ENCODE measurements at regions not wholly inside any gene's neighbourhood (a gene's known extent, or its start where the extent isn't known, plus 50 kb on each side); places are given as distances from the start of the nearest gene placed in this dataset.

- DNase-seq (ENCODE audit: low read depth, low spot score), result no peak
- Histone ChIP-seq H3K4me3 (ENCODE audit: low read length) (no peak overlapping the region), H3K9me3 (ENCODE audit: control insufficient read depth, insufficient read depth, low read length) (no peaks in the 10 kb centered on the region), H3K27ac (ENCODE audit: low read length) (no peak overlapping the region), H3K36me3 (ENCODE audit: control insufficient read depth, insufficient read depth, low read length) (no peaks in the 10 kb centered on the region), H3K27me3 (ENCODE audit: control insufficient read depth, insufficient read depth, low read length) (no peaks in the 10 kb centered on the region), H3K4me1 (ENCODE audit: control insufficient read depth, insufficient read depth, low read length) (no peaks in the 10 kb centered on the region)
Observed at GRCh38 chr4:27206009-27206408, 345.4 kb downstream of the STIM2 start.

- H3K27me3 ChIP-seq (ENCODE audit: control insufficient read depth, insufficient read depth, low read length), result no peaks in the 10 kb centered on the region
- no peaks in the 10 kb centered on the region for H3K9me3 ChIP-seq (ENCODE audit: control insufficient read depth, insufficient read depth, low read length)
- DNase-seq (ENCODE audit: low read depth, low spot score), result no peak
- no peaks in the 10 kb centered on the region for H3K4me1 ChIP-seq (ENCODE audit: control insufficient read depth, insufficient read depth, low read length)
- no peak overlapping the region for H3K4me3 ChIP-seq (ENCODE audit: low read length)
- no peak overlapping the region for H3K27ac ChIP-seq (ENCODE audit: low read length)
- no peaks in the 10 kb centered on the region for H3K36me3 ChIP-seq (ENCODE audit: control insufficient read depth, insufficient read depth, low read length)
- WGBS (ENCODE audit: insufficient coverage, insufficient read length), result no CpG with 5 or more reads among the region's 4 CpGs
Observed at GRCh38 chr4:27210956-27211355, 350.3 kb downstream of the STIM2 start.

- no peaks in the 10 kb centered on the region for H3K27me3 ChIP-seq (ENCODE audit: control insufficient read depth, insufficient read depth, low read length)
- H3K4me3 ChIP-seq (ENCODE audit: low read length), result no peak overlapping the region
- DNase-seq (ENCODE audit: low read depth, low spot score), result no peak
- no peaks in the 10 kb centered on the region for H3K36me3 ChIP-seq (ENCODE audit: control insufficient read depth, insufficient read depth, low read length)
- no peaks in the 10 kb centered on the region for H3K4me1 ChIP-seq (ENCODE audit: control insufficient read depth, insufficient read depth, low read length)
- no peak overlapping the region for H3K27ac ChIP-seq (ENCODE audit: low read length)
- no peaks in the 10 kb centered on the region for H3K9me3 ChIP-seq (ENCODE audit: control insufficient read depth, insufficient read depth, low read length)
- WGBS (ENCODE audit: insufficient coverage, insufficient read length), result no CpG with 5 or more reads among the region's 3 CpGs
Observed at GRCh38 chr4:27214010-27214409, 353.4 kb downstream of the STIM2 start.

- no peaks in the 10 kb centered on the region for H3K9me3 ChIP-seq (ENCODE audit: control insufficient read depth, insufficient read depth, low read length)
- no peaks in the 10 kb centered on the region for H3K36me3 ChIP-seq (ENCODE audit: control insufficient read depth, insufficient read depth, low read length)
- WGBS (ENCODE audit: insufficient coverage, insufficient read length), result no CpG with 5 or more reads among the region's 4 CpGs
- no peak overlapping the region for H3K4me3 ChIP-seq (ENCODE audit: low read length)
- no peak overlapping the region for H3K27ac ChIP-seq (ENCODE audit: low read length)
- no peaks in the 10 kb centered on the region for H3K27me3 ChIP-seq (ENCODE audit: control insufficient read depth, insufficient read depth, low read length)
- H3K4me1 ChIP-seq (ENCODE audit: control insufficient read depth, insufficient read depth, low read length), result no peaks in the 10 kb centered on the region
- DNase-seq (ENCODE audit: low read depth, low spot score), result no peak
Observed at GRCh38 chr4:27215220-27215826, 354.7 kb downstream of the STIM2 start.

GRCh38 chr4:27217261-27217769 is 356.7 kb downstream of the STIM2 start:
- H3K4me3 ChIP-seq (ENCODE audit: low read length), result no peak overlapping the region
- WGBS (ENCODE audit: insufficient coverage, insufficient read length), result no CpG with 5 or more reads among the region's 2 CpGs
- no peaks in the 10 kb centered on the region for H3K4me1 ChIP-seq (ENCODE audit: control insufficient read depth, insufficient read depth, low read length)
- no peak overlapping the region for H3K27ac ChIP-seq (ENCODE audit: low read length)
- H3K27me3 ChIP-seq (ENCODE audit: control insufficient read depth, insufficient read depth, low read length), result no peaks in the 10 kb centered on the region
- H3K9me3 ChIP-seq (ENCODE audit: control insufficient read depth, insufficient read depth, low read length), result no peaks in the 10 kb centered on the region
- H3K36me3 ChIP-seq (ENCODE audit: control insufficient read depth, insufficient read depth, low read length), result no peaks in the 10 kb centered on the region
- DNase-seq (ENCODE audit: low read depth, low spot score), result no peak

- Histone ChIP-seq H3K4me1 (ENCODE audit: control insufficient read depth, insufficient read depth, low read length) (no peaks in the 10 kb centered on the region), H3K9me3 (ENCODE audit: control insufficient read depth, insufficient read depth, low read length) (no peaks in the 10 kb centered on the region), H3K4me3 (ENCODE audit: low read length) (no peak overlapping the region), H3K27ac (ENCODE audit: low read length) (no peak overlapping the region), H3K36me3 (ENCODE audit: control insufficient read depth, insufficient read depth, low read length) (no peaks in the 10 kb centered on the region), H3K27me3 (ENCODE audit: control insufficient read depth, insufficient read depth, low read length) (no peaks in the 10 kb centered on the region)
- WGBS (ENCODE audit: insufficient coverage, insufficient read length), result no CpG with 5 or more reads among the region's 2 CpGs
- DNase-seq (ENCODE audit: low read depth, low spot score), result no peak
Observed at GRCh38 chr4:27218013-27218412, 357.4 kb downstream of the STIM2 start.

- H3K36me3 ChIP-seq (ENCODE audit: control insufficient read depth, insufficient read depth, low read length), result no peaks in the 10 kb centered on the region
- no peak overlapping the region for H3K4me3 ChIP-seq (ENCODE audit: low read length)
- H3K4me1 ChIP-seq (ENCODE audit: control insufficient read depth, insufficient read depth, low read length), result no peaks in the 10 kb centered on the region
- no peaks in the 10 kb centered on the region for H3K27me3 ChIP-seq (ENCODE audit: control insufficient read depth, insufficient read depth, low read length)
- H3K9me3 ChIP-seq (ENCODE audit: control insufficient read depth, insufficient read depth, low read length), result no peaks in the 10 kb centered on the region
- DNase-seq (ENCODE audit: low read depth, low spot score), result no peak
- no peak overlapping the region for H3K27ac ChIP-seq (ENCODE audit: low read length)
- WGBS (ENCODE audit: insufficient coverage, insufficient read length), result no CpG with 5 or more reads among the region's 2 CpGs
Observed at GRCh38 chr4:27223326-27223725, 362.7 kb downstream of the STIM2 start.

GRCh38 chr4:27233531-27233930 is 372.9 kb downstream of the STIM2 start:
- no peaks in the 10 kb centered on the region for H3K27me3 ChIP-seq (ENCODE audit: control insufficient read depth, insufficient read depth, low read length)
- H3K4me1 ChIP-seq (ENCODE audit: control insufficient read depth, insufficient read depth, low read length), result no peaks in the 10 kb centered on the region
- no peaks in the 10 kb centered on the region for H3K36me3 ChIP-seq (ENCODE audit: control insufficient read depth, insufficient read depth, low read length)
- no peaks in the 10 kb centered on the region for H3K9me3 ChIP-seq (ENCODE audit: control insufficient read depth, insufficient read depth, low read length)
- no peak for DNase-seq (ENCODE audit: low read depth, low spot score)
- no peak overlapping the region for H3K27ac ChIP-seq (ENCODE audit: low read length)
- no peak overlapping the region for H3K4me3 ChIP-seq (ENCODE audit: low read length)
- WGBS (ENCODE audit: insufficient coverage, insufficient read length), result no CpG with 5 or more reads among the region's 3 CpGs

- no CpG with 5 or more reads among the region's 6 CpGs for WGBS (ENCODE audit: insufficient coverage, insufficient read length)
- H3K4me1 ChIP-seq (ENCODE audit: control insufficient read depth, insufficient read depth, low read length), result no peaks in the 10 kb centered on the region
- no peak overlapping the region for H3K27ac ChIP-seq (ENCODE audit: low read length)
- no peaks in the 10 kb centered on the region for H3K27me3 ChIP-seq (ENCODE audit: control insufficient read depth, insufficient read depth, low read length)
- H3K9me3 ChIP-seq (ENCODE audit: control insufficient read depth, insufficient read depth, low read length), result no peaks in the 10 kb centered on the region
- H3K4me3 ChIP-seq (ENCODE audit: low read length), result no peak overlapping the region
- H3K36me3 ChIP-seq (ENCODE audit: control insufficient read depth, insufficient read depth, low read length), result no peaks in the 10 kb centered on the region
- DNase-seq (ENCODE audit: low read depth, low spot score), result no peak
Observed at GRCh38 chr4:27234306-27234899, 373.8 kb downstream of the STIM2 start.

- Histone ChIP-seq H3K27me3 (ENCODE audit: control insufficient read depth, insufficient read depth, low read length) (no peaks in the 10 kb centered on the region), H3K4me1 (ENCODE audit: control insufficient read depth, insufficient read depth, low read length) (no peaks in the 10 kb centered on the region), H3K27ac (ENCODE audit: low read length) (no peak overlapping the region), H3K9me3 (ENCODE audit: control insufficient read depth, insufficient read depth, low read length) (no peaks in the 10 kb centered on the region), H3K4me3 (ENCODE audit: low read length) (no peak overlapping the region), H3K36me3 (ENCODE audit: control insufficient read depth, insufficient read depth, low read length) (no peaks in the 10 kb centered on the region)
- DNase-seq (ENCODE audit: low read depth, low spot score), result no peak
- no CpG with 5 or more reads among the region's 4 CpGs for WGBS (ENCODE audit: insufficient coverage, insufficient read length)
Observed at GRCh38 chr4:27239641-27240040, 379.0 kb downstream of the STIM2 start.

GRCh38 chr4:27242217-27242616 is 381.6 kb downstream of the STIM2 start:
- no peak overlapping the region for H3K4me3 ChIP-seq (ENCODE audit: low read length)
- no peak for DNase-seq (ENCODE audit: low read depth, low spot score)
- no peaks in the 10 kb centered on the region for H3K4me1 ChIP-seq (ENCODE audit: control insufficient read depth, insufficient read depth, low read length)
- no peak overlapping the region for H3K27ac ChIP-seq (ENCODE audit: low read length)
- no peaks in the 10 kb centered on the region for H3K27me3 ChIP-seq (ENCODE audit: control insufficient read depth, insufficient read depth, low read length)
- H3K36me3 ChIP-seq (ENCODE audit: control insufficient read depth, insufficient read depth, low read length), result no peaks in the 10 kb centered on the region
- no peaks in the 10 kb centered on the region for H3K9me3 ChIP-seq (ENCODE audit: control insufficient read depth, insufficient read depth, low read length)
